DMS 273 treated with DMSO at 0.1 percent for 48 hours (cell line): ENCODE measurements at regions not wholly inside any gene's neighbourhood (a gene's known extent, or its start where the extent isn't known, plus 50 kb on each side); places are given as distances from the start of the nearest gene placed in this dataset.

Experiments used
- DNase-seq: peaks from one replicate; lab custom pipeline; 2025; lab: John Stamatoyannopoulos, UW

DNA sequence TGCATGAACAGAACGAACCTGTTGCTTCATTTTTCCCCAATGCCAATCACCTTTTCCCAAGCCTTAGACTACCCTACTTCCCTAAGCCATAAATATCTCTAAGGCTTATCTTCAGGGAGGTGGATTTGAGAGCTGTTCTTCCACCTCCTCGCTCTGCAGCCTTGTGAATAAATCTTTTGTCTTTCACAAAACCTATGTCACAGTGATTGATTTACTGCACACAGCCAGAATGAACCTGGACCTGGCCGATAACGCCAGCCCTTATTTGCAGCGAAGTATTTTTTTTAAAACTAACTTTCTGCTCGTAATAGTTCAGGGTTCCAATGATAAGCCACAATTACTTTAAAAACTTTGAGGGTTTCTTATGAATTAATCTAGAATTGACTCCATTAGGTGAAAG is 632.6 kb downstream of the PTPRU start:
- DNase-seq, result no peak

DNA sequence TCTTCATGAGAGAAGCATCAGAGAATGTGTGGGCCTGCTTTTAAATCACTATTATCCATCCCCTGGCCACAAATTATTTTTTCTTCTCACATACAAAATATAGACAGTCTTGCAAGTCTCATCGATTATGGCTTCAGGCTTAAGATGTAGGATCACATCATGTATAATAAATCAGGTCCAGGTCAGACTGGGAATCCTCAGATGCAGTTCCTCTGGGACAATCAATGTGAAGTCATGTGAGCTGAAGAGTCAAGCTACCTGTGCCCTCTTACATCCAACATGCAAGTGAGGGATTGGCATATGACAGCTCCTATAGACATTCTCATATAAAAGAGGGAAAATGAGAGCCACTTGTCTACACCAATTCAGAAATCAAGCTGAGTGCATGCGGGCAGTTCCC is 631.8 kb downstream of the PTPRU start:
- DNase-seq, result no peak

DNA sequence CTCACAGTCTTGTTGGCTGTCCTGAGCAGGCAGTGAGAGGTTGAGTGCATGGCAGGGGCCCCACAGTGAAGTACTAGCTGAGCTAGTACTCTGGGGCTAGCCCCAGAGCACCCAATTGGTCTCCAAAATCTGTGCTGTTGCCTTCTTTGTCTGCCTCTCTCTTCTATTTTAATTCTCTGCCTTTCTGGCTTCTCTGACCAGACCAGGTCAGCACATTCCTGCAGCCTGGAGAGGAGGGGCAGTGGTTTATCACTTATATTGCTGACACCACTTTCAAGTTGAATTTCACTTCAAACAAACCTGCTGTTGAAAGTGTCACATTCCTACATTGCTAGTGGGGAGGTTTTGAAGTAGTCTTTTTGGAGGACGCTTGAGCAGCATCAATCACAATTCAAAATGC is 628.7 kb downstream of the PTPRU start:
- DNase-seq, result no peak

DNA sequence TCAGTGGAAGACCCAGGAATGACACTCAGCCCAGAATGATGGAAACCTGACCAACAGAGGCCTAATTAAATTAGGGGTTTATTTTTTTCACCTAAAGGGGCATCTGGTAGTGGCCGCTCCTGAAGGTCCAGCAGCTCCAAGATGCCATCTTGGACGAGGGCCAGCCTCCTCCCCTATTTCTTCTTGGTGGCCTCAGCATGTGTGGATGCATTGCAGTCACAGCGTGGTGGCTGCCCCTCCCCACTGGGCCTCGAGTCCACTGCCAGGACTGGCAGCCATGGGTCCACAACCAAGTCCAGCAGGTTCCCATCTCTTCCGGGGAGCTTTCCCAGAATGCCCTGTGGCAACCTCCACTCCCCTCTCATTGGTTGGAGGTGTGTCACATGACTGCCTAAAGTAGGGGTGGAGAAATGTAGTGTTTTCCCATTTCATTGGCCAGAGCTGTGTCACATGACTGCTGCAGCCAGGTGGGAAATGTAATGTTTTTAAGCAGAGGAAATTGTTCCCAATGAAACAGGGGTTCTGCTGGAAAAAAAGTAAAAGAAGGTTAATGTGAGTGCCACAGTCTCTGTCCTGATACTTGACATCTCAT is 628.2 kb downstream of the PTPRU start:
- DNase-seq, result no peak

DNA sequence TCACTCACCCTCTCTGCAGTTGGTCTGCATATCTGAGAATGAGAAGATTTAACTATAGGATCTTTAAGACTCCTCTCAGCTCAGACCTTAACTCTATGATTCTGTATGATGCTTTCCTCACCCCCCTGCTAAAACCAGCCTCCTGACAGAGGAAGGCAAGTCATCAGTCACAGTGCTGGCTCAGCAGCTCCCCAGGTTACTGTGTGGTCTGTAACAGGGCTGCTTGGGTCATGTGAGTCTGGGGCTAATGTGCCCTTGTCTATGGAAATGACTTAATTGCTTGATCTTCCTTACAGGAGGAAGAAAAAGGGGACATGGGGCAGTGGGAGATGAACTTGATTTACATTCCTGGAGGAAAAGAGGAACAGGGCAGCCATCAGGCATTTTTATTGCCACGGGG is 625.6 kb downstream of the PTPRU start:
- DNase-seq, result no peak

DNA sequence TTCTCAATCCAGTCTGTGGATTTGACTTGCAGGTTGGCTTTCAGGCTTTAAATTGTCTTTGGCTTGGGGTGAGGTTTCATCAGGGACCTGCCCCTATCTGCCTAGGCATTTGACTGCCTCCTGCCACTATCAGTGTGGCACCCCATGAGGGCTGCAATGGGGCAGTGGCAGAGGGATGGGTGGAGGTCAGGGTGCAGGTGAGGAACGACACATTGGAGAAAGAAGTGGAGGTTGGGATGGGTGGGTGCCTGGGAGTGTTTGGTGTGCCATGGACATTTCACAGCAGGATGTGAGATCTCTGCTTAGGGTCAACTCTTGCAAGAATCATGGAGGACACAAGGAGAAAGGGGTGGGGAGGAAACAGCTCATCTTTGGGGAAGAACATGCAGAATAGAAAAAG is 625.1 kb downstream of the PTPRU start:
- DNase-seq, result no peak

DNA sequence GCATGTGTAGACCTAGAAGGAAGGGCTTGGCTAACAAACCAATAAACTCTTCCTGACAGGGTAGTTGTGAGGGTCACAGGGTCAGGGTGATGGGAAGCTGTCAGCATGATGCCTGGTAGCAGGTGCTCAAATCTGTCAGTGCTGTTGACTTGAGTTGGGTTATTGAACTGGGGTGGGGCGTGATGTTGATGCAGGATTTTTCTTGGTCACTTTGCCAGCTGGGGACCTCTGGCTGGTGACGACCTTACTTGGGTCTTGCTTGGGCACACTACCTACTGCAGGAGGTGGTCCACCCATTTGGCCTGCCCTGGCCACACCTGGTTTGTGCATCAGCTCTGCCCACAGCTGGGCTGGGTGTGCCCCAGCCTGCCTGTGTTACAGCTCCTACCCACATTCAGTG is 624.4 kb downstream of the PTPRU start:
- DNase-seq, result no peak

DNA sequence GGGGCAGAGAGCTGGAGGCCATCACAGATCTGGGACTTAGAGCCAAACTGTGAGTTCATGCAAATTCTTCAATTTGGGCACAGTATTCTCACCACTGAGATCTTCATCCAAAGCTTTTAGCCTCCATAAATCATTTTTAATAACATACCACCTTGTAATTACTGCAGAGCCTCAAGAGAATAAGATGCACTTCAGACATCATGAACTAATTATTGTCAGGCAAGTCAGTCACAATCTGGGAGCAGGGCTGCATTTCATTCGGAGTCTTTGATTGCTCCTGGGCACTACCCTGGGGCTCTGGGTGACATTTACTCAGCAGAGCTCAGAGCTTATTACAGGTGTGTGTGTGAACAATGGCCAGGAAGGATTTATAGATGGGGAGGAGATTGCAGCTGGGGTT is 623.7 kb downstream of the PTPRU start:
- no peak for DNase-seq

DNA sequence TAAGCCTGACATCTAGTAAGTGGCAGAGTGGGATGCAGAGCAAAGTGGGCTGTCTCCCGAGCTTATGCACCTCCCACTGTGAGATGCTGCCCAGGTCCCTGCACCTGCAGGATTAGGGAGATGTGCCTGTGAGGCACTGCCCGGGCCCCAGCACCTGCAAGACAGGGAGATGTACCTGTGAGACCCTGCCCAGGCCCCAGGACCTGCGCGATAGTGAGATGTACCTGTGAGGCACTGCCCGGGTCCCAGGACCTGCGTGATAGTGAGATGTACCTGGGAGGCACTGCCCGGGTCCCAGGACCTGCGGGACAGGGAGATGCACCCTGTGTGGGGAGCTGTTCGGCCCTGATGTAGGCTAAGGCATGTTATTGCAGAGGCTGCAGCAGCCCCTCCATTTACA is 622.8 kb downstream of the PTPRU start:
- DNase-seq, result no peak

DNA sequence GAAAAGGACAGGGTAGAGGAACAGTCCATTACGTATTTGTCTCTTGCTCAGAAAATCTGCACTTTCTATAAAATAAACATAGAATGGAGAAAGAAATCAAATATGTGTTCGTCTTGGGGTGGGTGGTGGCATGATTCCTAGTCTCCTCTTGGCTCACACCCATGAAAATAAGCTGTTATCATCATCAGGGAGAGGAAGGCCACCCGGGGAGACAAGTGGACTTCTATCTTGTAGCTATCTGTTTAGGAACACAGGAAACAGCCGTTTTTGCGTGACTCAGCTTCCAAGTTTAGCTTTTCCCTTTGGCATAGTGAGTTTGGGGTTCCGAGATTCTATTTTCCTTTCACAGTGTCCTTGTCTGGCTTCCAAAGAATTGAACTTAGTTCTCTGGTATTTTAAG is 622.3 kb downstream of the PTPRU start:
- no peak for DNase-seq

DNA sequence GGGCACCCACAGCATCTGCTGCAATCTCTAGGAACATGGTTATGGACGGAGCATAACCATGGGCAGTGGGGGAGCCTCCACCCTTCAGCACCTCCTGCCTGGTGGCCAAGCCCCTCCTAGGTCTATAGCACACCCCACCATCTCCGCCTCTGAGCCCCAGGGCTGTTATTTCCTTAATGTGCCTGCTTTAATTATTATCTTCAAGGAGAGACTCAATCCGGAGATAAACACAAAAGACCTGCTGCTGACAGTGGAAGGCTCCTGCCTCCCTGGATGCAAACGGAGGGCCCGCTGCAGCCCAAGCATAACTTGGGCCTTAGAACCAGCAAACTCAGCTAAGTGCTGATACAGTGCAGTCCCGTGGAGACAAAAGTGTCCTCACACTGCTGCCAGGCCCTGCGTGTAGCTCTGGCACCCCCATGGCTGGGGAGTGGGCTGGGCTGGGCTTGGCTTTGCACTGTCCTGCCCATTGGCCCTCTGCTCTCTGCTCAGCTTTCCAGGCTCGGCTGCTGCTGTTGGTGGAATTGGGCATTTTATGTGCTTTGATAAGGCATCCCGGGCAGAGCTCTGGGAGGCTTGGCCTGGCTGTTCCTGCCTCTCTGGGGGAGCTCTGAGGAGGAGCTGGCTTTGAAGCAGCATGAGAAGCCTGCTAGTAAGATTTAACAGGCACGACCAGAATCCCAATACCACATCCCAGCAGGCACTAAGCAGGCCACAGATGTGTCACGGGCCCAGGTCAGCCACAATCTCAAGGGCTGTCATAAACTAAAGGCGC is 620.2 kb downstream of the PTPRU start:
- DNase-seq, result no peak

DNA sequence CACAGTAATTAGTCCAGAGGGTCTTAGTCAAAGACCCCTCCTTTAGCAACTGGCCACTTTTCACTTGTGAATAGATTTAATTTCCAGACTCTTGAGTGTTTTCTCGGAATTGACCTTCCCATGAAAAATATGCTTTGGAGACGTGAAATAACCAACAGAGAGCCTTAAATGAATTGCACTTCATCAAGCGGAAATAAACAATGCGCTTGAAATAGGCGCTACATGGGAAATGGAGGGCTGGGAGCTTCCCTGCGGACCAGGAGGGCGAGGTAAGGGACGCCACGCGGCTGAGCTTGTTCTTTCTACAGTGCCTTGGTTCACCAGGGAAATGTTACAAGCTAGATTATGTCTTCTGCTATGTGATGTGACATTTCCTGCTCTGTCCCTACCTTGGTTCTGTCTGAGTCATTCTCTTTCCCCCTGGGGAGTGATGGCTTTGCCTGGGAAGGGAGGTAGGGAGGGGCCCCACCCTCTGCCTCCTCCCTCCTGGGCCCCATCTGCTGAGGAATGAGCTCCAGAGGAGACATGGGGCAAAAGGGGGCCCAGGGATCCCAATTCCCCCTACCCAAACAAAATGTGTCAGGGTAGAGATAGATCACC is 619.3 kb downstream of the PTPRU start:
- DNase-seq, result no peak

DNA sequence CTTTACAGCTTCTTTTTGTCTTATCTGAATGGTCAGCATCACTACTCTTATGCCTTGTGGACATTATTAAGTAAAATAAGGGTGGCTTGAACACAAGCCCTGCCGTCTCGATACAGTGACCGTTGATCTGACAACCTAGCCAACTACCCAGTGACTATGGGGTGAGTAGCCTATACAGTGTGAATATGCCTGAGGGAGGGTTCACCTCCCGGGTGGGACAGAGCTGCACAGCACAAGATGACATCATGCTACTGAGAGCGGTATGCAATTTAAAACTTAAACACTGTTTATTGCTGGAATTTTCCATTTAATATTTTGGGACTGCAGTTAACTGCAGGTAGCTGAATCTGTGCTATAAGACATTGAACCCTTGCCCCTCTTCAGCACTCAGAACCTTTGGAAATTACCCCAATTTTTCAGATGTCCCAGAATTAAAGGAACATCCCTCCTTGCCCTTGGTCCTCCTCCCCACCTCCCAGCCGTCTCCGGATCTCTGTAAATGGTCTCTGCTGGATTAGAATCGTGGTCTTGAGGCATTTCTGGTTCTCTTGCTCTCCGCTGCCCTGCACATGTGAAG is 618.5 kb downstream of the PTPRU start:
- DNase-seq, result no peak

DNA sequence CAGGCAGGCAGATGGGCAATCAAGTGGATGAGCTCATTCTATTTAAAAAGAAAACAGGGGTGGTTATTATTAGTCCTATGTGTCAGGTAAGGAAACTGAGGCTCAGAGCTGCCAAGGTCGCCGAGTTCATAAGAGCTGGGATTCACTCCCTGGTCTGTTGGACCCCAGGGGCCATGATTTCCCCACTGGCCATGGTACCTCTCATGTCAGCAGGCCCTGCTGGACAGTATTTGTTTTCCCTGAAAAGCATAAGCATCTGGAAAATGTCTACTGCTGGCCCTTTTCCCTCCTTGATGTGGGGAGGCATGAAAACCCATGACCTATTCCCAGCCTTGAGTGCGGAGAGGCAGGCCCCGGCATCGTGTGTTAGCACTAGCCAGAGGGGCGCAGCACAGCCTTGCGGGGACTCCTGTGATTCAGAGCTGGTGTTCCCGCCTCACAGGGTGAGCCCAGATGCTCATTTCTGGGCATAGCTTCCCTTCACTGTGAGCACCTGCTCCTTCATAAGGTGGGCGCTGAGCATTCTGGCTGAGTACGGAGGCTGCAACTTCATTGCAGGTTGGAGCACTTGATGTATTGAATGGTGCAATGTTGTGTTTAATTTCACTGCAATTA is 617.5 kb downstream of the PTPRU start:
- DNase-seq, result no peak

DNA sequence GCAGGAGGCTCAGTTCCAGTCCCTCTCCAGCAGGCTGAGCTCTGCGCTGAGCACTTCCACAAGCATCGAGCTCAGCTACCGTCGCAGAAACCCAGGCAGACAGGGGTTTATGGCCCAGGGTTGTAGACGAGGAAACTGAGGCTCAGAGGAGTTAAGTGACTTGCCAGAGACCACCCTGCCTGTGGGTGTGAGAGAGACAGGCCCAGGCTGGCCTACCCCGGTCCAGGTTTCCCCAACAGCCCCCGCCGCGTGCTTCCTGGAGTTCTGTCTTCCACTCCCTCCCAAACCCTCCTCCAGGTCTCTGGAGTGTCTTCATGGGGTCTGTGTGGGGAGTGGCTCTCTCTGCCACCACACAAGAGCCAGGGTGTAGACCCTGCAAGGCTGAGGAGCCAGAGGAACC is 615.9 kb downstream of the PTPRU start:
- DNase-seq, result no peak

DNA sequence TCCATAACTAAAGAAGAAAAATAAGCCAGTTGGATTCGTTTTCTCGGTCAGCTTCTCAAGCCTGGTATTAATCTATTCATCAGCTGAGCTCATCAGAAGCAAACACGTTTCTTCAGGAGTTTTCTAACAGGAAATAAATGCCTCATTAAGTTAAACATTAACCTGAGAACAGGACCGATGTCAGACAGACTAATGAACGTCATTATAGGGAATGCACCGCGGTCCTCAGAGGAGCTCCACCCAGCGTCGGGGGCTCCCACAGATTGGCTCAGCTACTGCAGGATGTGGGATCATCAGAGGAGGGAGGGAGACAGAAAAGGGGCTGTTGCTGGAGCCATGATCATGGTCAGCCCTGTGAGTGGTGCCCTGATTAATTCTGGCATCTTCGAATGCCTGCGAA is 615.4 kb downstream of the PTPRU start:
- no peak for DNase-seq

DNA sequence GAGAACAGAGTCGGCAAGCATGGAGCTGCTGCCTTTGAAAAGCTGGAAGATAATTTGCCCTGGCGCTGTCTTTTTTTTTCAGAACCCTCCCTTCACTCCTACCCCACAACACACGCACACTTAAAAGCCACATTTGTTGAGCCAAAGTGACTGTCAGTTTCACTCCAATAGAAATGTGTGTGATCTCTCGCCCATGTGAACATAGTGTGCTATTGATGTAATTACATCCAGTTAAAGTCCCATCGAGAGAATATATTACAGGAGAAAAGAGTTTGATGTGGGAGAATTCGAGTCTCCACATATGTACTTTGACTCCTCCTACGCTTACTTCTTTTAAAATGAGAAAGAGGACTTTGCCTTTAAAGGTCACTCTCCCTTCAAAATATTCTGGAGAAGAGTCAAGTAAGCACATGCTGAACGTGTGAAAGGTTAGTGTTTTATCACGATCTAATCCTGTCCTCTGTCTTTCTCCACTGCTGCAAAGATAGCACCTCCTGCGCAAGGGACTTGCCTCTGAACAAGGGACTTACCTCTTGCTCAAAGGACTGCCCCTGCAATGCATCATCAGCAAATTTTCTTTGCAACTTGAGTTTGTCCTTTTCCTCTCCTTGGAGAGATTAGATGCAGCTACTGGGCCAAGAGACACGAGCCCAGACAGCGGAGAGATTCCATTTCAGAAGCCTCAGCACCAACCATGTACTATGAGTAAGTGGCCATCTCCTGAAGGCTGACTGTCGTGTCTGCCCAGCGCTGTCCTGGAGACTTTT is 613.9 kb downstream of the PTPRU start:
- DNase-seq, result no peak

DNA sequence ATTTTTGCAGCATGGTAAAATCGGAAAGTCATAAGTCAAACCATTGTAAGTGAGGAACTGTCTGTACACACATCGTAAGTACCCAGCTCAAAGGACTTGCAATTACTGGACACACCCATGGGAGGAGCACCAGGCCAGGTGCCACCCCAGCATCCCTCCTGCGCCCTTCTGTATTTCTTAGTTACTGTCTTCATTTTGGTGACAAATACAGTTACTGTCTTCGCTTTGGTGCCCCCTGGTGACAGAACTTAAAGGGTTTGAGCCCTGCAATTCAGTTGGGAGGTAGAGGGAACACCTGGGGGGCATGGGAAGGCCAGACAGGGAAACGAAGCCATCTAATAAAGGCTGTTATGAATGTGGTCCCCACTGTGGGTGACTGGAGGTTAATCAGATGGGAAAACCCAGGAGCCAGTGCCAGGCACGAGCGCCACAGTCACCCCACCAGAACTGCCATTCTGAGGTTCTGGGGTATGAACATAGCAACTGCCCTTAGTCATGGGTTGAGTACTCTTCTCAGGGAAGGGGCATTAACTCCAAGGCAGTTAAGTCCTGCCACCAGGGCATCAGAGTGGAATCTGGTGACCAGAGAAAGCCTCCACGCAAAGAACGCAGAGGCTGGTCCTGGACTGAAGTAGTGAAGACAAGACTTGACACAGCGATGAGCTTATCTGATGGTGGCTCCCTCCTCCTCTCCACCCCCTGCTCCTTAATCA is 612.9 kb downstream of the PTPRU start:
- no peak for DNase-seq

DNA sequence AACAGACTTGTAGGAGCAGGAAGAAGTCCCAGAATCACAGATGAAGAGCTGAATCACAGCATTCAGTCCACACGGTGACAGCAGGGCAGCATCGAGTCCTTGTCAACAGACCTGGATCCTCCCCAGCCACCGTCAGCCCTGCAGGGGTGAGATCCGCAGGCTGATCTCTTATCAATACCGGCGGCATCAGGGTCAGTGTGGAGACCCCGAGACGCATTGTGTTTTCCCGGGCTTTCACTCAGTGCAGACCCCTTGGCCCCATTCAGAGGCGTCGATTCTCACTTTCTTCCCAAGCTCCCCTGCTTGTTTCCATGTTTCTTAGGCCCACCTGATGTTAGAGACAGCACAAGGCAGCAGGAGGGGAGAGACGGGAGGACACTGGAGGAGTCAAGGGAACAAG is 609.6 kb downstream of the PTPRU start:
- DNase-seq, result no peak

DNA sequence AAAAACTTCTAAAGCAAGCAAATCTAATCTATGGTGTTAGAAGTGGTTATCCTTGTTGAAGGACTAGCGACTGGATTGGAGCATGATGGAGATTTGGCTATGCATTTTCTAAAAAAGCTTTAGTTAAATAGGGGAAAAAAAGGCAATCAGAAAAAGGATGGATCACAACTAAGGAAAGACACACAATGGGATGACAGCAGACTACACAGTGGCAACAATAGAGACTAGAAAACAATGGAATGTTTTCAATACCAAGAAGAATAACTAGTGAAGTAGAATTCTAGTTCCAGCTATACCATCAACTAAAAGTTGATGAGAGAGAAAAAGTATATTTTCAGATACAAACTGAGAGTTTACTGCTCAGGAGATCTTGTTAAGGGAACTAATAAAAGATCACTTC is 605.8 kb downstream of the PTPRU start:
- DNase-seq, result no peak

DNA sequence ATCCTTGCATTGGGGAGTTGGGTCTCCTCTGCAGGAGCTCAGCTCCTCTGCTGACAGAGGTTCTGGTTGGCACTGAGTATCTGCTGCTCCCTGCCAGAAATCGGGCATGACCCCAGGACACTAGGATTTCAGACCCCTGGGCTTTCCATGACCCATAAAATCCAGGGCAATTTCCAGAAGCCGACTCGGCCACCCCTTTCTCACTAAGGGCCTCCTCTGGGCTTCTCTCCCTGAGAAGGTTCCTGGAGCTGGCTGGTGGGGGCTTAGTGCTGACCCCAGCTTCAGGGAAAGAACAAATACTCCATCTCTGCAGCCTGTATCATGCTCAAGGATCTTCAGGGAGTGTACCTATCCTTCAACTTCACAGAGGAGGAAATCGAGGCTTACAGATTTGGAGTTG is 603.4 kb downstream of the PTPRU start:
- DNase-seq, result no peak
